K562 (cell line): ENCODE measurements at regions not wholly inside any gene's neighbourhood (a gene's known extent, or its start where the extent isn't known, plus 50 kb on each side); places are given as distances from the start of the nearest gene placed in this dataset.

Experiments used
- BRD4 ChIP-seq: fragments of 200-600 bp; sonication (generic); IDR thresholded peaks from 2 replicates; pipeline ENCODE4 v1.6.1; 2017; ENCODE audit warnings: inconsistent platforms
- CBFB ChIP-seq: sonication (generic); formaldehyde crosslinking; IDR thresholded peaks from 2 replicates; pipeline ENCODE4 v1.4.0; 2020; ENCODE audit warnings: mild to moderate bottlenecking, missing genetic modification reagents
- CXXC5 ChIP-seq: fragments of 250-450 bp; sonication (Bioruptor Pico); IDR thresholded peaks from 2 replicates; pipeline ENCODE4 v1.8.0; 2022; ENCODE audit warnings: inconsistent platforms, mild to moderate bottlenecking, moderate library complexity
- ETV6 ChIP-seq, 3 experiments: fragments of 150-350 bp in 1 of 3; sonication (generic) in 1 of 3; formaldehyde crosslinking in 1 of 3; IDR thresholded peaks; 2 replicates each; pipeline versions ENCODE4 v1.6.1 to v1.8.0; 2014 to 2022; ENCODE audit warnings: borderline replicate concordance in 2 of 3, low read depth in 2 of 3, antibody characterized with exemption in 1 of 3, low read length in 1 of 3, mild to moderate bottlenecking in 1 of 3, missing genetic modification reagents in 1 of 3
- FUS ChIP-seq: fragments of 200-400 bp; formaldehyde crosslinking; optimal IDR thresholded peaks from 2 replicates; pipeline ENCODE3; 2017; ENCODE audit warnings: low read depth, low read length
- GABPA ChIP-seq: fragments of 200-800 bp; sonication (Bioruptor generic); conservative IDR thresholded peaks from 2 replicates; pipeline ENCODE4 v1.6.1; 2016; ENCODE audit warnings: low read depth, missing genetic modification characterization, missing compliant biosample characterization
- HEY1 ChIP-seq: fragments of 250-450 bp; sonication (Bioruptor Pico); IDR thresholded peaks from 2 replicates; pipeline ENCODE4 v1.5.0; 2020; ENCODE audit warnings: mild to moderate bottlenecking, moderate library complexity, borderline replicate concordance
- KLF1 ChIP-seq: fragments of 450-650 bp; IDR thresholded peaks from 2 replicates; pipeline ENCODE4 v1.6.1; 2016; ENCODE audit warnings: missing genetic modification characterization, missing compliant biosample characterization
- KLF6 ChIP-seq: fragments of 250-450 bp; sonication (Bioruptor Pico); IDR thresholded peaks from 2 replicates; pipeline ENCODE4 v1.4.0; 2020; ENCODE audit warnings: mild to moderate bottlenecking, moderate library complexity, borderline replicate concordance
- MEF2A ChIP-seq: IDR thresholded peaks from 2 replicates; pipeline ENCODE4 v1.6.1; 2011; ENCODE audit warnings: low read depth, mild to moderate bottlenecking, low read length, moderate library complexity; ENCODE audit not compliant: control insufficient read depth
- MYBL2 ChIP-seq, 2 experiments: fragments of 450-650 bp in 1 of 2; sonication (generic) in 1 of 2; formaldehyde crosslinking in 1 of 2; IDR thresholded peaks; 2 replicates each; pipeline versions ENCODE4 v1.6.1 to v1.8.1; 2017 to 2022; ENCODE audit warnings: borderline replicate concordance in 1 of 2, inconsistent platforms in 1 of 2, low read depth in 1 of 2, mild to moderate bottlenecking in 1 of 2, missing genetic modification reagents in 1 of 2, moderate library complexity in 1 of 2
- NR2C2 ChIP-seq, 2 experiments: fragments of 200-800 bp in 1 of 2; sonication (Bioruptor generic) in 1 of 2; sonication (generic) in 1 of 2; formaldehyde crosslinking in 1 of 2; IDR thresholded peaks; 2 replicates each; pipeline versions ENCODE4 v1.6.1 to v1.8.0; 2016 to 2022; ENCODE audit warnings: mild to moderate bottlenecking in 1 of 2, missing compliant biosample characterization in 1 of 2, missing genetic modification characterization in 1 of 2, missing genetic modification reagents in 1 of 2
- STAT5B ChIP-seq: fragments of 250-450 bp; sonication (Bioruptor Pico); IDR thresholded peaks from 2 replicates; pipeline ENCODE4 v1.8.0; 2021; ENCODE audit warnings: mild to moderate bottlenecking, inconsistent platforms
- TCF7L2 ChIP-seq: fragments of 150-350 bp; IDR thresholded peaks from 2 replicates; pipeline ENCODE4 v1.6.1; 2016; ENCODE audit warnings: low read depth, mild to moderate bottlenecking, low read length, moderate library complexity
- VEZF1 ChIP-seq: fragments of 200-800 bp; sonication (Bioruptor generic); IDR thresholded peaks from 2 replicates; pipeline ENCODE4 v1.6.1; 2017; ENCODE audit warnings: missing genetic modification characterization, missing compliant biosample characterization
- ZKSCAN8 ChIP-seq: fragments of 200-800 bp; sonication (Bioruptor generic); IDR thresholded peaks from 2 replicates; pipeline ENCODE4 v1.6.1; 2016; ENCODE audit warnings: missing genetic modification characterization, missing compliant biosample characterization
- ZNF121 ChIP-seq: sonication (generic); formaldehyde crosslinking; conservative IDR thresholded peaks from 2 replicates; pipeline ENCODE4 v1.8.0; 2022; ENCODE audit warnings: missing genetic modification reagents
- ZNF583 ChIP-seq: fragments of 250-450 bp; sonication (Bioruptor Pico); IDR thresholded peaks from 2 replicates; pipeline ENCODE4 v1.4.0; 2020
- ZNF584 ChIP-seq: fragments of 200-800 bp; sonication (Bioruptor generic); IDR thresholded peaks from 2 replicates; pipeline ENCODE4 v1.6.1; 2016; ENCODE audit warnings: low read depth, mild to moderate bottlenecking, missing genetic modification characterization, missing compliant biosample characterization
- ZNF76 ChIP-seq: fragments of 250-450 bp; sonication (Bioruptor Pico); IDR thresholded peaks from 2 replicates; pipeline ENCODE4 v1.4.0; 2020; ENCODE audit warnings: mild to moderate bottlenecking, moderate library complexity, borderline replicate concordance
- TF ChIP-seq, protein P1 (sequence below): fragments of 200-800 bp; sonication (Bioruptor generic); IDR thresholded peaks from 2 replicates; pipeline ENCODE4 v1.6.1; 2016; ENCODE audit warnings: missing genetic modification characterization, missing compliant biosample characterization

- TF ChIP-seq KLF6 (CRISPR knock-in tag) (no peak), FUS (no peak), MEF2A (no peak), KLF1 (no peak), GABPA (tag) (peak; percentile 68), ZNF76 (no peak), ZNF584 (CRISPR knock-in tag) (no peak), MYBL2 (IDR thresholded peaks at IDR 0.05; ENCODE audit: low read depth) (peak; percentile 33; the same call in 1 of the 2 replicates), MYBL2 (CRISPR knock-in tag; IDR thresholded peaks at IDR 0.05; ENCODE audit: borderline replicate concordance) (no peak), STAT5B (no peak), TCF7L2 (no peak), ZNF121 (no peak), VEZF1 (CRISPR knock-in tag) (peak; percentile 25; the same call in 1 of the 2 replicates), ZNF583 (CRISPR knock-in tag) (no peak), CXXC5 (CRISPR knock-in tag) (no peak), BRD4 (no peak), ZKSCAN8 (CRISPR knock-in tag) (no peak), ETV6 (IDR thresholded peaks at IDR 0.05; ENCODE audit: borderline replicate concordance in 1 of 2, low read depth in 2 of 2, low read length in 1 of 2) (no peak), ETV6 (CRISPR knock-in tag; IDR thresholded peaks at IDR 0.05; ENCODE audit: borderline replicate concordance) (no peak), HEY1 (CRISPR knock-in tag) (no peak), CBFB (CRISPR knock-in tag) (no peak), NR2C2 (CRISPR knock-in tag; IDR thresholded peaks at IDR 0.05) (no peak), NR2C2 (tag; IDR thresholded peaks at IDR 0.05) (peak; percentile 81)
- TF ChIP-seq, protein P1, sequence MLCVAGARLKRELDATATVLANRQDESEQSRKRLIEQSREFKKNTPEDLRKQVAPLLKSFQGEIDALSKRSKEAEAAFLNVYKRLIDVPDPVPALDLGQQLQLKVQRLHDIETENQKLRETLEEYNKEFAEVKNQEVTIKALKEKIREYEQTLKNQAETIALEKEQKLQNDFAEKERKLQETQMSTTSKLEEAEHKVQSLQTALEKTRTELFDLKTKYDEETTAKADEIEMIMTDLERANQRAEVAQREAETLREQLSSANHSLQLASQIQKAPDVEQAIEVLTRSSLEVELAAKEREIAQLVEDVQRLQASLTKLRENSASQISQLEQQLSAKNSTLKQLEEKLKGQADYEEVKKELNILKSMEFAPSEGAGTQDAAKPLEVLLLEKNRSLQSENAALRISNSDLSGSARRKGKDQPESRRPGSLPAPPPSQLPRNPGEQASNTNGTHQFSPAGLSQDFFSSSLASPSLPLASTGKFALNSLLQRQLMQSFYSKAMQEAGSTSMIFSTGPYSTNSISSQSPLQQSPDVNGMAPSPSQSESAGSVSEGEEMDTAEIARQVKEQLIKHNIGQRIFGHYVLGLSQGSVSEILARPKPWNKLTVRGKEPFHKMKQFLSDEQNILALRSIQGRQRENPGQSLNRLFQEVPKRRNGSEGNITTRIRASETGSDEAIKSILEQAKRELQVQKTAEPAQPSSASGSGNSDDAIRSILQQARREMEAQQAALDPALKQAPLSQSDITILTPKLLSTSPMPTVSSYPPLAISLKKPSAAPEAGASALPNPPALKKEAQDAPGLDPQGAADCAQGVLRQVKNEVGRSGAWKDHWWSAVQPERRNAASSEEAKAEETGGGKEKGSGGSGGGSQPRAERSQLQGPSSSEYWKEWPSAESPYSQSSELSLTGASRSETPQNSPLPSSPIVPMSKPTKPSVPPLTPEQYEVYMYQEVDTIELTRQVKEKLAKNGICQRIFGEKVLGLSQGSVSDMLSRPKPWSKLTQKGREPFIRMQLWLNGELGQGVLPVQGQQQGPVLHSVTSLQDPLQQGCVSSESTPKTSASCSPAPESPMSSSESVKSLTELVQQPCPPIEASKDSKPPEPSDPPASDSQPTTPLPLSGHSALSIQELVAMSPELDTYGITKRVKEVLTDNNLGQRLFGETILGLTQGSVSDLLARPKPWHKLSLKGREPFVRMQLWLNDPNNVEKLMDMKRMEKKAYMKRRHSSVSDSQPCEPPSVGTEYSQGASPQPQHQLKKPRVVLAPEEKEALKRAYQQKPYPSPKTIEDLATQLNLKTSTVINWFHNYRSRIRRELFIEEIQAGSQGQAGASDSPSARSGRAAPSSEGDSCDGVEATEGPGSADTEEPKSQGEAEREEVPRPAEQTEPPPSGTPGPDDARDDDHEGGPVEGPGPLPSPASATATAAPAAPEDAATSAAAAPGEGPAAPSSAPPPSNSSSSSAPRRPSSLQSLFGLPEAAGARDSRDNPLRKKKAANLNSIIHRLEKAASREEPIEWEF = no peak
Measured at GRCh38 chr2:12456293-12457106, 260.2 kb upstream of the TRIB2 start (continued).
